HG03097 (cell line): ENCODE measurements at regions not wholly inside any gene's neighbourhood (a gene's known extent, or its start where the extent isn't known, plus 50 kb on each side); places are given as distances from the start of the nearest gene placed in this dataset.
"Not testable (repeated sequence)": the region's sequence is repeated elsewhere in the genome, so short reads cannot be mapped to it uniquely, and the experiment has no call there.

ENCODE experiments used
- ATAC-seq: cut with Tn5 transposase; IDR thresholded peaks from one replicate; pipeline ENCODE4 v1.9.1; 2021; ENCODE audit not compliant: unreplicated experiment, low FRiP score

DNA sequence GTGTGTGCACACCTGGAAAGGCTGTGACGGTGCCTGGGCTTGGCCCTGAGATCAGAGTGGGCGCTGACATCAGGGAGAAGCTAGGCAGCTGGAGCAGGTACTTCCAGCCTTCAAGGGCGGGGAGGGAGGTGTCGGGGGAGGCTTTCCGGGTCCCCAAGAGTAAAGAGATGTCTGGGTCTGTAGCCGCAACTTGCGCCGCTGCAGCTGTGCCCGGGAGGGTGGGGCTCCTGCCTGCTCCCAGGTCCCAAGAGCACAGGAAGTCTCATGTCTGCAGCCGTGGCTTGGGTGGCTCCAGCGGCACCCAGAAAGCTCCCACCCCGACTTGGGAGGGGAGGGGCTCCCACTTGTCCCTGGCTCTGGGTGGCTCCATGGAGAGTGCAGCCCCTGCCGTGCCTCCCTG lies 103.2 kb upstream of the BNIP2 start:
- no peak for ATAC-seq

DNA sequence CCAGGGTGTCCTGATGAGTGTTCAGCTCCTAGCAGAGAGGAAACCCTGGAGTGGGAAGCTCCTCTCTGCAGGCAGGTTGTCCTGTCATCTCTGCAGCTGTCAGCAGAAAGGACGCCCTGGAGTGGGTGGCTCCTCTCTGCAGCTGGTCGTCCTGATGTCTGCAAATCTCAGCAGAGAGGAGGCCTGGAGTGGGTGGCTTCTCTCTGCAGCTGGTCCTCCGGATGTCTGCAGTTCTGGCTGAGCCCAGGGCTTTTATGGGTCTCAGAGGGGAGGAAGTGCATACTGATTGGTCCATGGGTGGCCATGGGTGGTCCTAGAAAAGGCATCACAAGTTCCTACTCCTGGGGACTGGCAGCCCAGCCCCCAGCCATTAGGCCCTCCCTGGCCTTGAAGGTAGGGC lies 102.6 kb upstream of the BNIP2 start:
- ATAC-seq, result no peak

DNA sequence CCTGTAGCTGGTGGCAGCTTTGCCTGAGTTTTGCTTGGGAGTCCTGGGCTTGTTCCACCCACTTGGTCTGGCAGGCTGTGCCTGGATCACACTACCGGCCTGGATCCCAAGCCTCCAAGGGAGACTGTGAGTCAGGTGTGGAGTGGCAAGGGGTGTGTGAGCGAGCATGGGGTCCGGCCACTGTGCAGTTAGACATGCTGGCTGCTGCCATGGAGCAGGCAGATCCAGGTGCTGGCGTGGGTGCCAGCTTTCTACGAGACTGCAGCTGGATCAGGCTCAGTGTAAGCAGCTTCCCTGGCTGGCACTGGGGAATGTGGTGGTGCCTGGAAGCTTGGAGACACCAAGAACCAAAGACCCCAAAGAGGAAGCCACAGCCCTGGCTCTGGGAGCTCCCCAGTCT lies 102.0 kb upstream of the BNIP2 start:
- ATAC-seq, result no peak

DNA sequence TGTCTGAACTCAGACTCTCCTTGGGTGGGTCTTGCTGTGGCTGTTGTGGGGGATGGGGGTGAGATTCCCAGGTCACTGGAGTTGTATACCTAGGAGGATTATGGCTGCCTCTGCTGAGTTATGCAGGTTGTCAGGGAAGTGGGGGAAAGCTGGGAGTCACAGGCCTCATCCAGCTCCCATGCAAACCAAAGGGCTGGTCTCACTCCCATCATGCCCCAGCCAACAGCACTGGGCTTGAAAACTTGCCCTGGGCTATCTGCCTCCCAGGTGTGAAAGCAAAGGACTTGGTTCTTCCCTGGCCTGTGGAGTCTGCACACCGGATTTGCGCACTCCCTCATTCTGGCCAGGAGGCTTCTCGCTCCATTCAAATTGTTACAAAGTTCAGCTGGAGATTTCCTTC lies 97.3 kb upstream of the BNIP2 start:
- not testable (repeated sequence) for ATAC-seq

DNA sequence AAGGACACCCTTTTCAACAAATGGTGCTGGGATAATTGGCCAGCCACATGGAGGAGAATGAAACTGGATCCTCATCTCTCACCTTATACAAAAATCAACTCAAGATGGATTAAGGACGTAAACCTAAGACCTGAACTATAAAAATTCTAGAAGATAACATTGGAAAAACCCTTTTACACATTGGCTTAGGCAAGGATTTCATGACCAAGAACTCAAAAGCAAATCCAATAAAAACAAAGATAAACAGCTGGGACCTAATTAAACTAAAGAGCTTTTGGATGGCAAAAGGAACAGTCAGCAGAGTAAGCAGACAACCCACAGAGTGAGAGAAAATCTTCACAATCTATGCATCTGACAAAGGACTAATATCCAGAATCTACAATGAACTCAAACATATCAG lies 96.9 kb upstream of the BNIP2 start:
- ATAC-seq, result not testable (repeated sequence)

DNA sequence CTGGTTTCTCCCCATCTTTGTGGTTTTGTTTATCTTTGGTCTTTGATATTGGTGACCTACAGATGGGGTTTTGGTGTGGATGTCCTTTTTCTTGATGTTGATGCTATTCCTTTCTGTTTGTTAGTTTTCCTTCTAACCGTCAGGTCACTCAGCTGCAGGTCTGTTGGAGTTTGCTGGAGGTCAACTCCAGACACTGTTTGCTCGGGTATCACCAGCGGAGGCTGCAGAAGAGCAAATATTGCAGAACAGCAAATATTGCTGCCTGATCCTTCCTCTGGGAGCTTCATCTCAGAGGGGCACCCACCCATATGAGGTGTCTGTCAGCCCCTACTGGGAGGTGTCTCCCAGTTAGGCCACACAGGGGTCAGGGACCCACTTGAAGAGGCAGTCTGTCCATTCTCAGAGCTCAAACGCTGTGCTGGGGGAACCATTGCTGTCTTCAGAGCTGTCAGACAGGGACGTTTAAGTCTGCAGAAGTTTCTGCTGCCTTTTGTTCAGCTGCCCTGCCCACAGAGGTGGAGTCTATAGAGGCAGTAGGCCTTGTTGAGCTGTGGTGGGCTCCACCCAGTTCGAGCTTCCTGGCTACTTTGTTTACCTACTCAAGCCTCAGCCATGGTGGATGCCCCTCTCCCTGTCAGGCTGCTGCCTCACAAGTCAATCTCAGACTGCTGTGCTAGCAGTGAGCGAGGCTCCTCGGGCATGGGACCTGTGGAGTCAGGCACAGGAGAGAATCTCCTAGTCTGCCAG lies 94.8 kb upstream of the BNIP2 start:
- not testable (repeated sequence) for ATAC-seq

DNA sequence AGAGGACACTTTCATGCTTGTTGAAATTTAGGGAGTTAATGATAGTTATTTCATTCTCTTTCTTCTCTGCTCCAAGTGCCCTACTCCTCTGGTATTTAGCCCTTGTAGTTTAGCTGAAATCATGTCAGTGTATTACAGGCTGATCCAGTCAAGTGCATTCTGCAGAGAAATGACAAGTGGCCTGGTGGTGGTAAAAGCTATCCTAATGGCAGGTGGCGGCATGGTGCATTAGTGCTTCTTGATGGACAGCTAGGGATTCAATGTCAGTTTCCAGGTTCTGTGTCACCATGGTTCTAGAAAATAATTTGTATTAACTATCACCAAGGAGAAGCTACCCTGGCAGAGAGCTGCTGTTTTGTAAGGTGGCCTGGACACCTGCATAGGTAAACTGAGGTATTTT lies 90.0 kb upstream of the BNIP2 start:
- ATAC-seq, result no peak

DNA sequence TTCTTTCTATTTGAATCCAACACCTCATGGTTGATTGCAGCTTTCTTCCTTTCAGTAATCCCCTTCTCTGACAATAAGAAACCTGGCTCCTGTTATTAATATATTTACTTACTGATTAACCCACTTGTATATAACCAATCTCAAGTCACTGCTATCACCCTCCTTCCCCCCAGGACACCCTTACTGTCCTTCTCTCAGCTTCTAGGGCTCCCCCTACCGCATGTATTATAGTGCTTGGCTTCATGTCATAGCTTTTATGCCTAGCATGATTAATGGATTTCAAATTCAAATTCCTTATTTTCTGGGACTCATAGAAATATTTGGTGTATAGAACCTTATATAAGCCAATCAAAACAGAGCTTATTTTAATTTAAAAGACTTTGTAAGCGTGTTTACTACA lies 75.7 kb upstream of the BNIP2 start:
- no peak for ATAC-seq

DNA sequence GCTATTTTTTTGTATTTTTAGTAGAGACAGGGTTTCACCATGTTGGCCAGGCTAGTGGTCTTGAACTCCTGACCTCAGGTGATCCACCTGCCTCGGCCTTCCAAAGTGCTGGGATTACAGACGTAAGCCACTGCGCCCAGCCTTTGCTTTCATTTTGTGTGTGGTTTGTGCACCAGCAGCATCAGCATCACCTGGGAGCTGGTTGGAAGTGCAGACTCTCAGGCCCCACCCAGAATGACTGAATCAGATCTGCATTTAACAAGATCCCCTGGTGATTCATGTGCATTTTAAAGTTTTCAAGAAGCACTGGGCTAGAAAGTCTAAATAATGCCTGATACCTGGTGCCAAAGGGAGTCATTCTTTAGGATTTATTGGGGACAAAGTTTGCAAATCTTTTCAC lies 73.4 kb upstream of the BNIP2 start:
- ATAC-seq, result no peak

DNA sequence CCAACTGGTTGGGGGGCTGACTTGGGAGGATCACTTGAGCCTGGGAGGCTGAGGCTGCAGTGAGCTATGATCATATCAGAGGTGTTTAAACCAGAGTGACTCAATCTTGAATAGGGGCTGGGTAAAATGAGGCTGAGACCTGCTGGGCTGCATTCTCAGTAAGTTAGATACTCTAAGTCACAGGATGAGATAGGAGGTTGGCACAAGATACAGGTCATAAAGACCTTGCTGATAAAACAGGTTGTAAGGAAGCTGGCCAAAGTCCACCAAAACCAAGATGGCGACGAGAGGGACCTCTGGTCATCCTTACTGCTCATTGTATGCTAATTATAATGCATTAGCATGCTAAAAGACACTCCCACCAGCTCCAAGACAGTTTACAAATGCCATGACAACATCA lies 71.1 kb upstream of the BNIP2 start:
- ATAC-seq, result not testable (repeated sequence)

DNA sequence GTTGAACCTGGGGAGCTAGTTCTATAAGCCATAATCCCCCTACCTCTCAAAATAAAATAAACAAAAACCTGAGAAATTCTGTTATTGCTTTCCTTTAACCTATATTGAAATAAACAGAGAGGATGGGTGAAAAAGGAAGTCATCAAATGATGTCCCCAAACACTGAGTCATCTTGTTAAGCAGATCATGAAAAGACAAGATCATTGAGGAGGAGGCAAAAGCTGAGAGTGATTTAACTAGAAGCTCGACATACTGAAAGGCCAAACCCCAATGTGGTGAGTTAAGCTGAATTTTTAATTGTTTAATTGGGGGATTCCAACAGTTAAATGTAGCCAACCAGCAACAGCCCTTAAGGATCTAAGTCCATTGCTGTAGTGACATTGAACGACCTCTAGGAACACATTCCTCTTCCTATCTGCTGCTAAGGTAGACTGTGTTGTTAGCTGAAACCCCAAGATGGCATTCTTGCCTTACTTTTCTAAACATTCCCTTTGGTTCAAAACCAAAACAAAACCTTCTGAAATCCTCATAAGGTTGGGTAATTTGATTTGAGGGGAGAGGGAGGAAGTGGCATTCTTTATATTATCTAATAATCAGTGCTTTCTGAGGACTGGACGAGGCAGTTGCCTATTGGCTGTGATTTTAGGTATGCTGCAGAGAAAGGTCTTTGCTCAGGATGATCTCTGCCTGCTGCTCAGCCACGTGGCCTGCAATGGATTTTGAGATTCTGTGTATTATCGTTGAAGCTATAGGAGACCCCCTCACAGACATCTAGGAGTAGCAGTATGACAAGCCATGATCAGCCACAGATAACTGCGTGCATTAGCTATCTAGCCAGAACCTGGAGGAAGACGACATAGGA lies 62.7 kb upstream of the BNIP2 start:
- ATAC-seq, result no peak

DNA sequence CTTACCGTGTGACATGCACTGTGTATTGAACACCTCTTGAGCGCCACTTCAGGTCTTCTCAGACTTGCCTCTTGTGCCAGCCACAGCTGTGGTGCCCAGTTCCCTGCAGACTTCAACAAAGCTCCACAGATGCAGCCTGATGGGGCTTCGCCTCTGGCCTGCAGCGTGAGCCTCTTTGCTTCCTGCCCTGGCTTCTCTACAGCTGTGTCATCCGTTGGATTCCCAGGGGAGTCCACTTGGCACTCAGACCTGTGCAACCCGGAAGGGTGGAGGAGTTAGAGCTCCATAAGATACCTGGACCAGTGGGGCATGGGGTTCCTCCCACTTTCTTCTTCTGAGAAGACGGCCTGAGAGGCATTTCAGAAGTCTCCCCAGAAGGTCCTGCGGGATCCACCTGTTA lies 57.7 kb upstream of the BNIP2 start:
- no peak for ATAC-seq

DNA sequence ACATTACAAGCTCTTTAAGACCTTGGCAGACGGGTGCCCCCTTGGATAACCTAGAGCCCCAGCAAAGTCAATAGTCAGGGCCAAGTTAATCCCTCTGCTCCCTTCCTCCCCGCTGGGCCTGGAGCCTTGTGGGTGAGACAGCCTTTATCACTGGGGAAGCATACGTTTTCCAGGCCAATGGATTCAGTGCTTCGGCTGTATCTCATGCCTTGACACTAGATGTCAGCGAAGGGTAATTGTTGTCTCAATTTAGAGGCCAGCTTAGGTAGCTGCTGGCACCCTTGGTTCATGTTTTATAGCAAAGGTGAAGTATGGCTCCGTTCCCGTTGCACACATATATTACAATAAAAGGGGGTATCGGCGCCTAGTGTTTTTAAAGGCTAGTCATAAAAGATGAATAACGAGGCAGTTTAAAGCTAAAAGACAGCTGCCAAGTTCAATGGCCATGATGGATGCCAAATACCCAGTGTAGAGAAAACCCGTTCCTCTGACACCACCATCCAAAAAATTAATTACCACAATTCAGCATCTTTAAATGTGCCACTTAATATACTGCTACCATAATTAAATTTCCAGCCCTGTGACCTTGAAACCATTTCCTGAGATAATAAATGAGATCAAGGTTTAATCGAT lies 52.3 kb upstream of the BNIP2 start:
- ATAC-seq, result no peak

DNA sequence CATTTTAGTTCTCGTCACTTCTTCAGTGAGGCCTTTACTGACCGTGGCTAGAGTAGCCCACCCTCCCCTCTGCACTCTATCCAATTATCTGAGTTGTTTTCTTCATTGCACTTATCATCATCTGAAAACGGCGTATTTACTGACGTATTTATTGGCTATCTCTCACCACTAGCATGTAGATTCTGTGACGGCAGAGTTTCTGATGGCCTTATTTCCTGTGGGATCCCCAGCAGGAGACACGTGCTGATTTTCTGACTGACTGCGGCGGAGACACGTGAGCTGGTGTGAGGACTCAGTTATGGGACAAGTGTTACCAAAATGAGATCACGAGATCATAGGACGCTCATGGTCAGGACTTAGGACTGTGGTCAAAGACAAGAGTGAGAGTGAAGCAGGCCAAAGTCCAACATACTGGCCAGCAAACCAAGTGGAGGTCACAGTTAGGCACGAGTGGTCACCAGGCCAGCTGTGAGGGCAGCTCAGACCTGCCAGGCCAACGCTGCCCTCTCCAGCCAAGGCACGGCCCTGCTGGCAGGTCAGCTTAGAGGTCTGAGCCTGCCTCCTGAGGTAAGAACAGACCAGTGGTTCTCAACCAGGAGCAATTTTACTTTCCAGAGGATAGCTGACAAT lies 50.6 kb upstream of the BNIP2 start:
- no peak for ATAC-seq
